Epithelial cell of esophagus (primary cell): ENCODE measurements at regions not wholly inside any gene's neighbourhood (a gene's known extent, or its start where the extent isn't known, plus 50 kb on each side); places are given as distances from the start of the nearest gene placed in this dataset.
A peak's percentile ranks its signal among the peaks of the same experiment; 100 is the strongest.

Experiments used
- DNase-seq: peaks from one replicate; pipeline ENCODE4 v3.0.0; 2010; ENCODE audit warnings: low read depth
- H3K4me3 ChIP-seq: 2 replicates; pipeline ENCODE4 v1.5.1; 2011; ENCODE audit warnings: mild to moderate bottlenecking, low read length, control low read depth
- TF ChIP-seq, protein P1 (sequence below): IDR thresholded peaks from 2 replicates; pipeline ENCODE4 v1.5.1; 2011; ENCODE audit warnings: low read depth, mild to moderate bottlenecking, low read length, control low read depth, inconsistent platforms; ENCODE audit not compliant: insufficient read depth; ENCODE audit errors: missing control alignments

DNA sequence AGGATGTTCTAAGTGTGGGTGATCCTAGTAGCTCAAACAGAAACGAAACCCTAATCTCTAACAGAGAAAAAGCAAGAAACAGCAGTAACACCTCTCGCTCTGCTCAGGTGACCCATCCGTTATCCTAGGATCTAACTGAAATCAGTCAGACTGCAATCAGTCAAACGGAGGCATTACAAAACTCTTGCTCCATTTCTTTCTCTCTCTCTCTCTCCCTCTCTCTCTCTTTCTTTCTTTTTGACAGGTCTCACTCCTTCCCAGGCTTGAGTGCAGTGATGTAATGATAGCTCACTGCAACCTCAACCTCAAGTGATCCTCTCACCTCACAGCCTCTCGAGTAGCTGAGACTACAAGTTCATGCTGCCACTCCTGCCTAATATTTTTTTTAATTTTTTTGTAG, 1283.5 kb upstream of the CELF2 start:
- no peak for DNase-seq
- TF ChIP-seq, protein P1, sequence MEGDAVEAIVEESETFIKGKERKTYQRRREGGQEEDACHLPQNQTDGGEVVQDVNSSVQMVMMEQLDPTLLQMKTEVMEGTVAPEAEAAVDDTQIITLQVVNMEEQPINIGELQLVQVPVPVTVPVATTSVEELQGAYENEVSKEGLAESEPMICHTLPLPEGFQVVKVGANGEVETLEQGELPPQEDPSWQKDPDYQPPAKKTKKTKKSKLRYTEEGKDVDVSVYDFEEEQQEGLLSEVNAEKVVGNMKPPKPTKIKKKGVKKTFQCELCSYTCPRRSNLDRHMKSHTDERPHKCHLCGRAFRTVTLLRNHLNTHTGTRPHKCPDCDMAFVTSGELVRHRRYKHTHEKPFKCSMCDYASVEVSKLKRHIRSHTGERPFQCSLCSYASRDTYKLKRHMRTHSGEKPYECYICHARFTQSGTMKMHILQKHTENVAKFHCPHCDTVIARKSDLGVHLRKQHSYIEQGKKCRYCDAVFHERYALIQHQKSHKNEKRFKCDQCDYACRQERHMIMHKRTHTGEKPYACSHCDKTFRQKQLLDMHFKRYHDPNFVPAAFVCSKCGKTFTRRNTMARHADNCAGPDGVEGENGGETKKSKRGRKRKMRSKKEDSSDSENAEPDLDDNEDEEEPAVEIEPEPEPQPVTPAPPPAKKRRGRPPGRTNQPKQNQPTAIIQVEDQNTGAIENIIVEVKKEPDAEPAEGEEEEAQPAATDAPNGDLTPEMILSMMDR, result no peak

GRCh38 chr10:9735731-9736130, 1281.9 kb upstream of the CELF2 start:
- no peak overlapping the region for H3K4me3 ChIP-seq
- no peak for DNase-seq
- TF ChIP-seq, protein P1, result no peak

More for the DNA sequence above, 1283.5 kb upstream of the CELF2 start:
- H3K4me3 ChIP-seq, result no peak overlapping the region

GRCh38 chr10:9743639-9744038, 1274.0 kb upstream of the CELF2 start:
- TF ChIP-seq, protein P1, result no peak
- no peak for DNase-seq
- H3K4me3 ChIP-seq, result no peak overlapping the region

- no peak overlapping the region for H3K4me3 ChIP-seq
- TF ChIP-seq, protein P1, result no peak
- no peak for DNase-seq
Measured at GRCh38 chr10:9745158-9745557, 1272.5 kb upstream of the CELF2 start.

DNA sequence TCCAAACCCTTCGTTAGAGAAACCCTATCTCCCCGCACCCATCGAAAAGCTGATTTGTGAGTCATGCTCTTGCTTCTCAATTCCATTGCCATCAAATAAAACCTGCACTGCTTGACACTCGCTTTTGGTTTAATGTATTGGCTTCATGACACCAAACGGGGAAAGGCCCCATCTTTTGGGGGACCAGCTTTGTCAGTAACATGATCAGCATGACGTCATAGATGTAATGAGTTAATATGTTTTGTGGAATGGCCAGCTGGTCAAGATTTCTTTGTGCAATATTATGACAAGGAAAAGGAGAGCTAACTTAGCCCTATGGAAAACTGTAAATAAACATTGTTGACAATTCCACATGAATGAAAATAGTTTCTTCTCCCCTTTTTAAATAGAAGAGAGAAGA, 1260.5 kb upstream of the CELF2 start:
- no peak overlapping the region for H3K4me3 ChIP-seq
- TF ChIP-seq, protein P1, result no peak
- no peak for DNase-seq

DNA sequence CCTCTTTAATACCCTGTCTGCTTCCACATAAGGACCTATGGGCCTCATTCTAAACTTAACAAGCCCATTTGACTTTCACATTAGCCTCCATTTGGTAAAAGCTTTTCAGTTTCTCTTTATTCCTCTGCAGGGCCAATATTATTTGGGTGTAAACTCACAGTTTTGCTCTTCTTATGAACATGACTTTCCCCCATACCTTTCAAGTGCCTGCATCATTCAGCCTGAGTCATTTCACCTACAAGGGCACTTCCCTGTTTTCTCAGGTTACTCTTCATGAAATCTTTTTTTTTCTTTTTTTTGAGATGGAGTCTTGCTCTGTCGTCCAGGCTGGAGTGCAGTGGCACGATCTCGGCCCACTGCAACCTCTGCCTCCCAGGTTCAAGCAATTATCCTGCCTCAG, 1258.1 kb upstream of the CELF2 start:
- peak; percentile 14 for DNase-seq
- TF ChIP-seq, protein P1, result no peak
- no peak overlapping the region for H3K4me3 ChIP-seq

- DNase-seq, result peak; percentile 30
- TF ChIP-seq, protein P1, result no peak
Measured at GRCh38 chr10:9762966-9763656, 1254.6 kb upstream of the CELF2 start.

More at GRCh38 chr10:9762966-9763656, 1254.6 kb upstream of the CELF2 start:
- no peak overlapping the region for H3K4me3 ChIP-seq
